IMR-90 (cell line): ENCODE measurements at regions not wholly inside any gene's neighbourhood (a gene's known extent, or its start where the extent isn't known, plus 50 kb on each side); places are given as distances from the start of the nearest gene placed in this dataset.

Source experiments
- ATAC-seq: fragments of 200-7000 bp; cut with Tn5 transposase; 2 replicates; pipeline ENCODE4 v1.9.1; 2020; ENCODE audit warnings: low read depth, mild to moderate bottlenecking, moderate library complexity
- BruUV-seq: library from RNA; stranded (reverse); fragments of 400-500 nt; replicated peaks from 2 replicates; lab custom pipeline; 2021; lab: Mats Ljungman, UMichigan
- CTCF ChIA-PET: fragments of 300-600 bp; formaldehyde crosslinking; extraction: SDS; loops from one replicate; lab custom pipeline; 2021; ENCODE audit warnings: antibody characterized with exemption; lab: Yijun Ruan, JAX
- POLR2A ChIA-PET: fragments of 300-600 bp; sonication (Branson Sonifier 250); formaldehyde crosslinking; loops from one replicate; lab custom pipeline; 2022; ENCODE audit warnings: antibody characterized with exemption; ENCODE audit not compliant: unreplicated experiment; lab: Charles Lee
- DNase-seq: peaks from one replicate; pipeline ENCODE4 v3.0.0; 2013
- H2AFZ ChIP-seq: replicated peaks from 2 replicates; pipeline ENCODE3; 2013; ENCODE audit warnings: low read length, mild to moderate bottlenecking; ENCODE audit not compliant: poor library complexity
- H2AK5ac ChIP-seq: 2 replicates; pipeline ENCODE4 v1.6.1; 2013; ENCODE audit warnings: low read depth, low read length, inconsistent platforms
- H2AK9ac ChIP-seq: replicated peaks from 2 replicates; pipeline ENCODE3; 2013; ENCODE audit warnings: mild to moderate bottlenecking, low read depth, low read length, moderate library complexity; ENCODE audit not compliant: poor library complexity
- H2BK120ac ChIP-seq: 2 replicates; pipeline ENCODE4 v1.6.1; 2013; ENCODE audit warnings: low read depth, low read length, inconsistent platforms
- H2BK15ac ChIP-seq: 3 replicates; pipeline ENCODE4 v1.6.1; 2013; ENCODE audit warnings: low read depth, low read length, inconsistent platforms
- H2BK20ac ChIP-seq: 2 replicates; pipeline ENCODE4 v1.6.1; 2013; ENCODE audit warnings: low read depth, mild to moderate bottlenecking, inconsistent platforms, low read length, moderate library complexity
- H2BK5ac ChIP-seq: 2 replicates; pipeline ENCODE4 v1.6.1; 2013; ENCODE audit warnings: mild to moderate bottlenecking, low read depth, low read length, inconsistent platforms; ENCODE audit not compliant: poor library complexity, severe bottlenecking
- H3K14ac ChIP-seq: replicated peaks from 2 replicates; pipeline ENCODE4 v1.6.1; 2013; ENCODE audit warnings: low read depth, low read length, inconsistent platforms
- H3K18ac ChIP-seq: 2 replicates; pipeline ENCODE4 v1.6.1; 2013; ENCODE audit warnings: low read depth, low read length, control low read depth
- H3K23ac ChIP-seq: 2 replicates; pipeline ENCODE4 v1.6.1; 2013; ENCODE audit warnings: low read depth, low read length, inconsistent platforms
- H3K27ac ChIP-seq: 2 replicates; pipeline ENCODE4 v1.5.1; 2013; ENCODE audit warnings: mild to moderate bottlenecking, control low read depth, low read length; ENCODE audit not compliant: insufficient read depth
- H3K27me3 ChIP-seq: 2 replicates; pipeline ENCODE4 v1.6.1; 2013; ENCODE audit warnings: low read length; ENCODE audit not compliant: control insufficient read depth, insufficient read depth
- H3K36me3 ChIP-seq: 2 replicates; pipeline ENCODE4 v1.6.1; 2013; ENCODE audit warnings: low read length, mixed read lengths; ENCODE audit not compliant: control insufficient read depth, insufficient read depth
- H3K4ac ChIP-seq: 2 replicates; pipeline ENCODE4 v1.6.1; 2013; ENCODE audit warnings: low read depth, low read length, inconsistent platforms
- H3K4me1 ChIP-seq: 2 replicates; pipeline ENCODE4 v1.6.1; 2013; ENCODE audit warnings: low read length, mixed read lengths; ENCODE audit not compliant: control insufficient read depth, insufficient read depth
- H3K4me2 ChIP-seq: 2 replicates; pipeline ENCODE4 v1.6.1; 2013; ENCODE audit warnings: low read depth, mild to moderate bottlenecking, control low read depth, low read length, moderate library complexity
- H3K4me3 ChIP-seq: 2 replicates; pipeline ENCODE4 v1.5.1; 2013; ENCODE audit warnings: low read depth, mild to moderate bottlenecking, control low read depth, low read length, moderate library complexity; ENCODE audit not compliant: insufficient read depth
- H3K56ac ChIP-seq: 2 replicates; pipeline ENCODE4 v1.6.1; 2013; ENCODE audit warnings: low read length, inconsistent platforms; ENCODE audit not compliant: insufficient read depth; ENCODE audit errors: extremely low read depth
- H3K79me1 ChIP-seq, 2 experiments: 2 replicates each; pipeline ENCODE4 v1.6.1; 2013; ENCODE audit warnings: low read length in 2 of 2, inconsistent platforms in 1 of 2, low read depth in 1 of 2
- H3K9ac ChIP-seq: 2 replicates; pipeline ENCODE4 v1.6.1; 2013; ENCODE audit warnings: low read depth, low read length, control low read depth
- H3K9me1 ChIP-seq: 2 replicates; pipeline ENCODE4 v1.6.1; 2013; ENCODE audit warnings: low read length, inconsistent platforms; ENCODE audit not compliant: insufficient read depth
- H3K9me3 ChIP-seq: 2 replicates; pipeline ENCODE4 v1.6.1; 2013; ENCODE audit warnings: low read length; ENCODE audit not compliant: control insufficient read depth, insufficient read depth
- H4K20me1 ChIP-seq: 2 replicates; pipeline ENCODE4 v1.6.1; 2013; ENCODE audit warnings: low read length, inconsistent platforms; ENCODE audit not compliant: insufficient read depth
- H4K5ac ChIP-seq: 2 replicates; pipeline ENCODE4 v1.6.1; 2013; ENCODE audit warnings: mild to moderate bottlenecking, low read depth, low read length, control low read depth
- H4K8ac ChIP-seq, 2 experiments: 2 replicates each; pipeline ENCODE4 v1.6.1; 2013; ENCODE audit warnings: low read depth in 2 of 2, low read length in 2 of 2, control low read depth in 1 of 2, inconsistent platforms in 1 of 2
- H4K91ac ChIP-seq: 2 replicates; pipeline ENCODE4 v1.6.1; 2013; ENCODE audit warnings: low read depth, low read length, inconsistent platforms; ENCODE audit not compliant: insufficient read depth
- FOS ChIP-seq: fragments of 150-350 bp; IDR thresholded peaks from 2 replicates; pipeline ENCODE4 v1.6.1; 2016; ENCODE audit warnings: low read depth, low read length
- NFE2L2 ChIP-seq: fragments of 150-350 bp; IDR thresholded peaks from 2 replicates; pipeline ENCODE4 v1.6.1; 2016; ENCODE audit warnings: low read depth, mild to moderate bottlenecking, low read length
- WGBS, 2 experiments: methylation state at CpG; one replicate each; pipeline versions ENCODE4 v1.1.5 to v1.1.7; 2013; ENCODE audit warnings: missing lambda C conversion rate in 2 of 2; ENCODE audit not compliant: insufficient read length in 1 of 2; ENCODE audit errors: extremely low coverage in 2 of 2; 5-methylcytosine and 5-hydroxymethylcytosine counted together
- dilution Hi-C: fragments of 300-500 bp; cut with HindIII; formaldehyde crosslinking; loops from one replicate; pipeline ENCODE4 v1.14.3; 2018; ENCODE audit warnings: low sequenced_read_pairs; ENCODE audit not compliant: unreplicated experiment
- in situ Hi-C: fragments of 300-500 bp; cut with MboI; formaldehyde crosslinking; loops from 3 replicates; pipeline ENCODE4 v1.14.3; 2019; ENCODE audit warnings: low sequenced_read_pairs, inconsistent platforms, mixed read lengths
- intact Hi-C: fragments of 100-400 bp; cut with micrococcal nuclease; formaldehyde crosslinking; loops from 2 replicates; pipeline ENCODE4 v1.10.0; 2022

DNA sequence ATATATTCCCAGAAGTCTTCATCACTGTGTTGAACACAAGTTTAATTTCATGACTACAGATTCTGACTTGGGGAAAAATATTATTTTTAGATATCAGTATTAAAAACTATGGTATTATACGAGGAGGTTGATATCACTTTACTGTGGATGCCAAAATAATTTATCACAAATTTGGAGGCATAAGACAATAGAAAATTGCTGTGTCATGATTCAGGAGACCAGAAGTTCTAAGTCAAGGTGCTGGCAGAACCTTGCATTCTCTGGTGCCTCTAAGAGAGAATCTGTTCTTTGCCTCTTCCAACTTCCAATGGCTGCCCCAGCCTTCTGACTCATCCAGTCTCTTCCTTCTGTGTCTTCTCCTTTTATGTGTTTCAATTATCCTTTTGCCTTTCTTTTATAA is 325.0 kb upstream of the CNTN4 start:
- Histone ChIP-seq H4K91ac (no peak overlapping the region), H3K9ac (no peak overlapping the region), H3K27ac (no peak overlapping the region), H2AK9ac (no peak overlapping the region), H2BK15ac (no peak overlapping the region), H3K4me2 (no peak overlapping the region), H3K56ac (no peak overlapping the region), H3K27me3 (no peaks in the 10 kb centered on the region), H2BK120ac (no peak overlapping the region), H3K14ac (no peak overlapping the region), H3K9me1 (no peaks in the 10 kb centered on the region), H4K20me1 (no peaks in the 10 kb centered on the region), H4K5ac (no peak overlapping the region), H2BK5ac (no peak overlapping the region), H2AFZ (no peak overlapping the region), H3K4me1 (no peaks in the 10 kb centered on the region), H3K18ac (no peak overlapping the region), H4K8ac (no peak overlapping the region), H3K4ac (no peak overlapping the region), H3K4me3 (no peak overlapping the region), H3K9me3 (peaks cover 4% of the 10 kb centered on the region), H3K79me1 (no peaks in the 10 kb centered on the region), H3K36me3 (no peaks in the 10 kb centered on the region), H3K23ac (no peak overlapping the region), H2AK5ac (no peak overlapping the region), H2BK20ac (no peak overlapping the region)
- TF ChIP-seq FOS (no peak), NFE2L2 (peak; percentile 77)
- in situ Hi-C loops (no loop called here), intact Hi-C loops (no loop called here), dilution Hi-C loops (no loop called here)
- DNase-seq: no peak
- WGBS, 2 experiments: no CpG with 5 or more reads among the region's 1 CpG
- BruUV-seq: no TSS peak
- ChIA-PET CTCF (no interaction called here), POLR2A (no interaction called here)
- ATAC-seq: no peak
